RWPE2 (cell line): ENCODE measurements at regions not wholly inside any gene's neighbourhood (a gene's known extent, or its start where the extent isn't known, plus 50 kb on each side); places are given as distances from the start of the nearest gene placed in this dataset.

Experiments used
- ATAC-seq: fragments of 200-7000 bp; cut with Tn5 transposase; 3 replicates; pipeline ENCODE4 v1.9.1; 2021; ENCODE audit warnings: low read depth
- DNase-seq: peaks from one replicate; pipeline ENCODE4 v3.0.0-alpha.2; 2020; ENCODE audit warnings: low spot score
- H3K27ac ChIP-seq: fragments of 450-650 bp; 2 replicates; pipeline ENCODE4 v1.5.1; 2017; ENCODE audit warnings: mild to moderate bottlenecking; ENCODE audit not compliant: poor library complexity, severe bottlenecking
- H3K27me3 ChIP-seq: fragments of 250-450 bp; sonication (Bioruptor Pico); 2 replicates; pipeline ENCODE4 v1.5.1; 2021; ENCODE audit warnings: mild to moderate bottlenecking, moderate library complexity; ENCODE audit not compliant: insufficient read depth, poor library complexity, severe bottlenecking
- H3K36me3 ChIP-seq: fragments of 250-450 bp; sonication (Bioruptor Pico); 2 replicates; pipeline ENCODE4 v1.5.1; 2020; ENCODE audit warnings: low read depth, mild to moderate bottlenecking, moderate library complexity
- H3K4me1 ChIP-seq: fragments of 250-450 bp; sonication (Bioruptor Pico); 2 replicates; pipeline ENCODE4 v1.5.1; 2021; ENCODE audit warnings: mild to moderate bottlenecking, moderate library complexity; ENCODE audit not compliant: insufficient read depth, poor library complexity, severe bottlenecking
- H3K4me3 ChIP-seq: fragments of 250-450 bp; sonication (Bioruptor Pico); 2 replicates; pipeline ENCODE4 v1.5.1; 2021; ENCODE audit warnings: mild to moderate bottlenecking, moderate library complexity; ENCODE audit not compliant: severe bottlenecking
- H3K9me3 ChIP-seq: fragments of 250-450 bp; sonication (Bioruptor Pico); 2 replicates; pipeline ENCODE4 v1.5.1; 2021; ENCODE audit warnings: mild to moderate bottlenecking, moderate library complexity; ENCODE audit not compliant: severe bottlenecking
- CTCF ChIP-seq: fragments of 450-650 bp; IDR thresholded peaks from one replicate; pipeline ENCODE4 v1.5.1; 2017; ENCODE audit warnings: mild to moderate bottlenecking, moderate library complexity; ENCODE audit not compliant: poor library complexity, severe bottlenecking

GRCh38 chr5:117860550-117860949 is 1127.8 kb downstream of the DTWD2 start:
- Histone ChIP-seq H3K27ac (no peak overlapping the region), H3K4me1 (no peaks in the 10 kb centered on the region), H3K27me3 (peaks cover 3% of the 10 kb centered on the region), H3K36me3 (no peaks in the 10 kb centered on the region), H3K4me3 (no peak overlapping the region), H3K9me3 (peaks cover 3% of the 10 kb centered on the region)
- ATAC-seq (no peak), DNase-seq (no peak)
- TF ChIP-seq CTCF, result no peak

GRCh38 chr5:117859176-117859575 is 1129.2 kb downstream of the DTWD2 start:
- ATAC-seq, result no peak
- peaks cover 3% of the 10 kb centered on the region for H3K27me3 ChIP-seq
- no peak for TF ChIP-seq CTCF

GRCh38 chr5:117856713-117857112 is 1131.6 kb downstream of the DTWD2 start:
- TF ChIP-seq CTCF, result no peak
- no peak for DNase-seq
- peaks cover 5% of the 10 kb centered on the region for H3K9me3 ChIP-seq

More at GRCh38 chr5:117859176-117859575, 1129.2 kb downstream of the DTWD2 start:
- peaks cover 5% of the 10 kb centered on the region for H3K9me3 ChIP-seq
- no peak overlapping the region for H3K4me3 ChIP-seq
- no peak overlapping the region for H3K27ac ChIP-seq
- no peaks in the 10 kb centered on the region for H3K36me3 ChIP-seq
- H3K4me1 ChIP-seq, result no peaks in the 10 kb centered on the region
- DNase-seq, result no peak

GRCh38 chr5:117837786-117838185 is 1150.6 kb downstream of the DTWD2 start:
- no peaks in the 10 kb centered on the region for H3K27me3 ChIP-seq
- no peaks in the 10 kb centered on the region for H3K36me3 ChIP-seq
- no peak for TF ChIP-seq CTCF
- H3K27ac ChIP-seq, result no peak overlapping the region
- H3K9me3 ChIP-seq, result no peaks in the 10 kb centered on the region
- no peaks in the 10 kb centered on the region for H3K4me1 ChIP-seq
- no peak overlapping the region for H3K4me3 ChIP-seq
- DNase-seq, result no peak
- ATAC-seq, result no peak

More at GRCh38 chr5:117856713-117857112, 1131.6 kb downstream of the DTWD2 start:
- no peaks in the 10 kb centered on the region for H3K27me3 ChIP-seq
- H3K27ac ChIP-seq, result no peak overlapping the region
- no peak overlapping the region for H3K4me3 ChIP-seq
- no peaks in the 10 kb centered on the region for H3K36me3 ChIP-seq
- H3K4me1 ChIP-seq, result no peaks in the 10 kb centered on the region
- no peak for ATAC-seq

GRCh38 chr5:117833691-117834090 is 1154.7 kb downstream of the DTWD2 start:
- no peaks in the 10 kb centered on the region for H3K4me1 ChIP-seq
- ATAC-seq (no peak), DNase-seq (no peak)
- no peak overlapping the region for H3K4me3 ChIP-seq
- no peaks in the 10 kb centered on the region for H3K27me3 ChIP-seq
- no peak for TF ChIP-seq CTCF
- H3K9me3 ChIP-seq, result no peaks in the 10 kb centered on the region
- no peaks in the 10 kb centered on the region for H3K36me3 ChIP-seq
- no peak overlapping the region for H3K27ac ChIP-seq
